Gastroesophageal sphincter (tissue), 3 donors: ENCODE measurements at regions not wholly inside any gene's neighbourhood (a gene's known extent, or its start where the extent isn't known, plus 50 kb on each side); places are given as distances from the start of the nearest gene placed in this dataset.

Source experiments
- CTCF ChIP-seq, 4 experiments: fragments of 200-600 bp in 2 of 4; fragments of 450-650 bp in 2 of 4; sonication (generic) in 1 of 4; IDR thresholded peaks; one replicate each; pipeline ENCODE4 v1.5.1; 2017 to 2019; ENCODE audit warnings: antibody characterized with exemption in 4 of 4, mild to moderate bottlenecking in 2 of 4, moderate library complexity in 2 of 4
- EP300 ChIP-seq: sonication (generic); formaldehyde crosslinking; IDR thresholded peaks from one replicate; pipeline ENCODE4 v1.6.1; 2017; ENCODE audit warnings: antibody characterized with exemption, mild to moderate bottlenecking
- POLR2AphosphoS5 ChIP-seq: sonication (generic); formaldehyde crosslinking; IDR thresholded peaks from one replicate; pipeline ENCODE4 v1.6.1; 2017; ENCODE audit warnings: antibody characterized with exemption

GRCh38 chr2:12094134-12094533 is 347.7 kb downstream of the LPIN1 start:
- TF ChIP-seq EP300 (no peak), POLR2AphosphoS5 (no peak), CTCF (IDR thresholded peaks at IDR 0.05) (no peak)
